ENCODE measurements at regions not wholly inside any gene's neighbourhood (a gene's known extent, or its start where the extent isn't known, plus 50 kb on each side); places are given as distances from the start of the nearest gene placed in this dataset.

GRCh38 chr9:10674586-10674985 lies 61.8 kb upstream of the PTPRD start:
- Histone ChIP-seq H3K9me3 (no peaks in the 10 kb centered on the region), H3K27ac (no peak overlapping the region), H3K27me3 (ENCODE audit: low read depth) (no peaks in the 10 kb centered on the region), H3K4me3 (no peak overlapping the region), H3K36me3 (no peaks in the 10 kb centered on the region), H3K4me1 (no peaks in the 10 kb centered on the region)
- DNase-seq (no peak), ATAC-seq (no peak)
- intact Hi-C loops (cut with DNase I) = no loop called here
- TF ChIP-seq CTCF (IDR thresholded peaks at IDR 0.05) = no peak

GRCh38 chr9:10678010-10678409 lies 65.2 kb upstream of the PTPRD start:
- H3K27me3 ChIP-seq (ENCODE audit: low read depth) = no peaks in the 10 kb centered on the region
- DNase-seq (no peak), ATAC-seq (no peak)
- no peaks in the 10 kb centered on the region for H3K36me3 ChIP-seq
- H3K4me1 ChIP-seq = no peaks in the 10 kb centered on the region
- H3K9me3 ChIP-seq = no peaks in the 10 kb centered on the region
- intact Hi-C loops (cut with DNase I) = no loop called here
- TF ChIP-seq CTCF (IDR thresholded peaks at IDR 0.05) = no peak
- no peak overlapping the region for H3K4me3 ChIP-seq
- H3K27ac ChIP-seq = no peak overlapping the region

- no peaks in the 10 kb centered on the region for H3K9me3 ChIP-seq
- no peaks in the 10 kb centered on the region for H3K36me3 ChIP-seq
- intact Hi-C loops (cut with DNase I) = no loop called here
- H3K27ac ChIP-seq = no peak overlapping the region
- DNase-seq (no peak), ATAC-seq (no peak)
- no peaks in the 10 kb centered on the region for H3K4me1 ChIP-seq
- TF ChIP-seq CTCF (IDR thresholded peaks at IDR 0.05) = no peak
- H3K4me3 ChIP-seq = no peak overlapping the region
- H3K27me3 ChIP-seq (ENCODE audit: low read depth) = no peaks in the 10 kb centered on the region
Observed at GRCh38 chr9:10678790-10679189, 66.0 kb upstream of the PTPRD start.

GRCh38 chr9:10686943-10687342 lies 74.1 kb upstream of the PTPRD start:
- intact Hi-C loops (cut with DNase I) = no loop called here
- no peak for DNase-seq
- TF ChIP-seq CTCF (IDR thresholded peaks at IDR 0.05) = no peak
- no peak for ATAC-seq
- Histone ChIP-seq H3K4me3 (no peak overlapping the region), H3K9me3 (no peaks in the 10 kb centered on the region), H3K36me3 (no peaks in the 10 kb centered on the region), H3K4me1 (no peaks in the 10 kb centered on the region), H3K27me3 (ENCODE audit: low read depth) (no peaks in the 10 kb centered on the region), H3K27ac (no peak overlapping the region)

- Histone ChIP-seq H3K27me3 (ENCODE audit: low read depth) (no peaks in the 10 kb centered on the region), H3K9me3 (no peaks in the 10 kb centered on the region), H3K4me3 (no peak overlapping the region), H3K27ac (no peak overlapping the region), H3K4me1 (no peaks in the 10 kb centered on the region), H3K36me3 (no peaks in the 10 kb centered on the region)
- intact Hi-C loops (cut with DNase I) = no loop called here
- TF ChIP-seq CTCF (IDR thresholded peaks at IDR 0.05) = no peak
- DNase-seq = no peak
- ATAC-seq = no peak
Observed at GRCh38 chr9:10690546-10690945, 77.7 kb upstream of the PTPRD start.

- intact Hi-C loops (cut with DNase I) = no loop called here
- no peaks in the 10 kb centered on the region for H3K9me3 ChIP-seq
- TF ChIP-seq CTCF (IDR thresholded peaks at IDR 0.05) = no peak
- no peak overlapping the region for H3K4me3 ChIP-seq
- ATAC-seq = no peak
- H3K4me1 ChIP-seq = no peaks in the 10 kb centered on the region
- no peak for DNase-seq
- H3K27me3 ChIP-seq (ENCODE audit: low read depth) = no peaks in the 10 kb centered on the region
- H3K36me3 ChIP-seq = no peaks in the 10 kb centered on the region
- H3K27ac ChIP-seq = no peak overlapping the region
Observed at GRCh38 chr9:10697044-10697443, 84.2 kb upstream of the PTPRD start.
